Tibial artery (tissue), 4 donors: ENCODE measurements at regions not wholly inside any gene's neighbourhood (a gene's known extent, or its start where the extent isn't known, plus 50 kb on each side); places are given as distances from the start of the nearest gene placed in this dataset.

Source experiments
- DNase-seq, 2 donors: peaks; one replicate each; pipeline ENCODE4 v3.0.0-alpha.2; 2019
- H3K27ac ChIP-seq, 2 donors: fragments of 200-600 bp; sonication (generic) in 1 of 2; 1 replicate in 1 of 2; 2 replicates in 1 of 2; pipeline ENCODE4 v1.5.1; 2018 to 2019; ENCODE audit warnings: mild to moderate bottlenecking in 1 of 2
- H3K27me3 ChIP-seq, 2 donors: fragments of 200-600 bp; sonication (generic) in 1 of 2; one replicate each; pipeline versions ENCODE4 v1.5.1 to v1.6.0; 2016 to 2019
- H3K36me3 ChIP-seq, 3 donors: fragments of 200-600 bp; sonication (generic) in 2 of 3; one replicate each; pipeline ENCODE4 v1.5.1; 2016 to 2019; ENCODE audit warnings: mild to moderate bottlenecking in 2 of 3
- H3K4me1 ChIP-seq, 4 donors: fragments of 200-600 bp; sonication (generic) in 2 of 4; 1 replicate in 3 of 4; 2 replicates in 1 of 4; pipeline ENCODE4 v1.5.1; 2016 to 2019
- H3K4me3 ChIP-seq, 2 donors: fragments of 200-600 bp; sonication (generic) in 1 of 2; 1 replicate in 1 of 2; 2 replicates in 1 of 2; pipeline ENCODE4 v1.5.1; 2018 to 2019; ENCODE audit warnings: mild to moderate bottlenecking in 2 of 2
- H3K9me3 ChIP-seq, 3 donors: fragments of 200-600 bp; sonication (generic) in 1 of 3; one replicate each; pipeline ENCODE4 v1.5.1; 2016 to 2019
- intact Hi-C: fragments of 100-400 bp; cut with DNase I; formaldehyde crosslinking; loops from one replicate; pipeline ENCODE4 v1.15.0; 2023; ENCODE audit warnings: low total_unique reads
- TF ChIP-seq, protein P1 (sequence below), 2 experiments: fragments of 200-600 bp in 1 of 2; fragments of 450-650 bp in 1 of 2; IDR thresholded peaks; one replicate each; pipeline ENCODE4 v1.5.1; 2017 to 2019; ENCODE audit warnings: antibody characterized with exemption in 2 of 2, mild to moderate bottlenecking in 1 of 2, moderate library complexity in 1 of 2

DNA sequence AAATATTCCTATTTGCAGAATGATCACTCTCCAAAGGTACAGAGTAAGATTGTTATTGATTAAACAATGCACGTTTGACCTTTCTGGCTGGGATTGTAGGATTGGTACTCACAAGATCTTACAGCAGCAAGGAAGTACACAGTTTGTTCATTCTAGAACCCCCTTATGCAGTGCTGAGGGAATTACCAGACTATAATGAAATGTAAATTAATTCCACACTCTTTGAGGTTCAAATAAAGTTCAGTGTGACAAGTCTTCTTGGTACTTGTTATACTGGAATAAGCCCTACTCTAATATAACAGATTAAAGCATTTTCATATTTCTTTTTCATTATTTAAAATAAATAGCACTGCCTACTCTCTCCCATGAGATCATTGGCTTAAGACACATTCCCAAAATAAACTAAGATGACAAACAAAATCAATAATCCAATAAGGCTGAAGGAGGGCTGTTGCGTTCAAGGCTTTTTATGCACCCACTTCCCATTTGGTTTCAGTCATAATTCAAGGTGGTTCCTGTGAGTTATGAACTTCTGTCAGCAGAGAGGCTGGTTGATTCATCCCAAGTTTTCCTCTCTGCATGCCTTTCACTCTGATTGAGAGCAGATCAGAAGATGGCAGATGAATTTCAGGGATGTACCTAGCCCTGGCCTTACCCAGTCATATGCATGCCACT is 881.5 kb downstream of the C6orf118 start:
- H3K36me3 ChIP-seq = no peaks in the 10 kb centered on the region
- no peak overlapping the region for H3K27ac ChIP-seq
- TF ChIP-seq, protein P1, sequence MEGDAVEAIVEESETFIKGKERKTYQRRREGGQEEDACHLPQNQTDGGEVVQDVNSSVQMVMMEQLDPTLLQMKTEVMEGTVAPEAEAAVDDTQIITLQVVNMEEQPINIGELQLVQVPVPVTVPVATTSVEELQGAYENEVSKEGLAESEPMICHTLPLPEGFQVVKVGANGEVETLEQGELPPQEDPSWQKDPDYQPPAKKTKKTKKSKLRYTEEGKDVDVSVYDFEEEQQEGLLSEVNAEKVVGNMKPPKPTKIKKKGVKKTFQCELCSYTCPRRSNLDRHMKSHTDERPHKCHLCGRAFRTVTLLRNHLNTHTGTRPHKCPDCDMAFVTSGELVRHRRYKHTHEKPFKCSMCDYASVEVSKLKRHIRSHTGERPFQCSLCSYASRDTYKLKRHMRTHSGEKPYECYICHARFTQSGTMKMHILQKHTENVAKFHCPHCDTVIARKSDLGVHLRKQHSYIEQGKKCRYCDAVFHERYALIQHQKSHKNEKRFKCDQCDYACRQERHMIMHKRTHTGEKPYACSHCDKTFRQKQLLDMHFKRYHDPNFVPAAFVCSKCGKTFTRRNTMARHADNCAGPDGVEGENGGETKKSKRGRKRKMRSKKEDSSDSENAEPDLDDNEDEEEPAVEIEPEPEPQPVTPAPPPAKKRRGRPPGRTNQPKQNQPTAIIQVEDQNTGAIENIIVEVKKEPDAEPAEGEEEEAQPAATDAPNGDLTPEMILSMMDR (IDR thresholded peaks at IDR 0.05) = no peak
- H3K27me3 ChIP-seq = no peaks in the 10 kb centered on the region
- no peak for DNase-seq
- no peak overlapping the region for H3K4me3 ChIP-seq
- peaks cover 0 to 2% (median 0%) of the 10 kb centered on the region in 3 donors for H3K9me3 ChIP-seq
- intact Hi-C loops = no loop called here
- no peaks in the 10 kb centered on the region for H3K4me1 ChIP-seq

DNA sequence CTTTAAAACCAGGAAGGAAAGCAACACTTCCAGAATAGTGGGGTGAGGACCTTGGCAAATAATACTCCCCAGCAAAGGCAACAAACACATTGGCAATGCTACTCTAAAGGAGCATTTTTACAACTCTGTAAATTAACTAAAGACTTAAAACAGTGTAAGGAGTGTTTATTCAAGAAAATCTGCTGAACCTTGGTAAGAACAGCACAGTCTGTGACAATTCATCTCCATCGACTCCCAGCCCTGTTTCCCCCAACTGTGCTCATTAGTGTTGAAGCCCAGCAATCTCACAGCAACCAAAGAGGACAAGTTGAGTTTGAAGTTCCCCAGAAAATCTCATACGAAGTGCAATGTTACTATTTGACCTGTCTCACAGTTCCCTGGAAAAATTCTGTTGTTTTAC is 884.9 kb downstream of the C6orf118 start:
- DNase-seq = no peak
- H3K4me1 ChIP-seq = no peaks in the 10 kb centered on the region
- no peaks in the 10 kb centered on the region for H3K36me3 ChIP-seq
- no peaks in the 10 kb centered on the region for H3K27me3 ChIP-seq
- H3K27ac ChIP-seq = no peak overlapping the region
- intact Hi-C loops = no loop called here
- peaks cover 0 to 12% (median 0%) of the 10 kb centered on the region in 3 donors for H3K9me3 ChIP-seq
- H3K4me3 ChIP-seq = no peak overlapping the region
- TF ChIP-seq, protein P1 (IDR thresholded peaks at IDR 0.05) = no peak

DNA sequence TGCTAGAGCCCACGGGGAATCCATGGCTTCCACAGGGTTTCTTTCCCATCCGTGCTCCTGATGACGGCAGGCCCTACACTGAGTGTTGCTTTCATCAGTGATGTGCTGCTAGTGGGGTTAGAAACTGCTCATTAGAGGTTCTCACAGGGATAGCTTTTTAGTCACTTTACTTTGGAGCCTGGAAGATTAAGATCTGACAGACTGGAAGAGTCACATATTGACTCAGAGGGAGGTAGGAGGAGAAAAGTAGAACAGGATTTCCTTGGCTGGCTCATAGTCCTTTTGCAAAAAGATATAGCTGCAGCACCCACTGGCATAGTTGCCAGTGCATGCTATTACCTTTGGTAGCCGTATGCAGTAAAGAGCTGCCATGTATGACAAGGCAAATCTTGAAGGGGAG is 890.3 kb downstream of the C6orf118 start:
- H3K4me3 ChIP-seq = no peak overlapping the region
- no peak for DNase-seq
- intact Hi-C loops = no loop called here
- H3K4me1 ChIP-seq = no peaks in the 10 kb centered on the region
- H3K27me3 ChIP-seq = no peaks in the 10 kb centered on the region
- H3K36me3 ChIP-seq = no peaks in the 10 kb centered on the region
- H3K9me3 ChIP-seq = peaks cover 0 to 12% (median 0%) of the 10 kb centered on the region in 3 donors
- no peak overlapping the region for H3K27ac ChIP-seq
- TF ChIP-seq, protein P1 (IDR thresholded peaks at IDR 0.05) = no peak

DNA sequence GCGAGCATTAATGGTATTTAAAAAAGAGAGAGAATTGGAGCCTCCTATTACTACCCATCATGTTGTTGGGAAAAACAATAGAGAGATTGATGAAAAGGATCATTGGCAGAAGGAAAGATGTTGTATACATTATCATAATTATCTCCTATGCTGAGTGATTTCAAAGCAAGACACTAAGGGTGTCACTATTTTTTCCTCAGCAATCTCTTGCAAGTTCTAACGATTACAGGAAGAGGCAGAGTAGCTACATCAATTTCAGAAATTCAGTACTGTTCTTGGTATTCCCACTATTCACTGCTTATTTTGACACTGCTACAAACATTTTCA is 891.2 kb downstream of the C6orf118 start:
- Histone ChIP-seq H3K9me3 (peaks cover 0 to 12% (median 0%) of the 10 kb centered on the region in 3 donors), H3K4me3 (no peak overlapping the region), H3K4me1 (no peaks in the 10 kb centered on the region), H3K36me3 (no peaks in the 10 kb centered on the region), H3K27ac (no peak overlapping the region), H3K27me3 (no peaks in the 10 kb centered on the region)
- TF ChIP-seq, protein P1 (IDR thresholded peaks at IDR 0.05) = no peak
- DNase-seq = no peak
- intact Hi-C loops = no loop called here

DNA sequence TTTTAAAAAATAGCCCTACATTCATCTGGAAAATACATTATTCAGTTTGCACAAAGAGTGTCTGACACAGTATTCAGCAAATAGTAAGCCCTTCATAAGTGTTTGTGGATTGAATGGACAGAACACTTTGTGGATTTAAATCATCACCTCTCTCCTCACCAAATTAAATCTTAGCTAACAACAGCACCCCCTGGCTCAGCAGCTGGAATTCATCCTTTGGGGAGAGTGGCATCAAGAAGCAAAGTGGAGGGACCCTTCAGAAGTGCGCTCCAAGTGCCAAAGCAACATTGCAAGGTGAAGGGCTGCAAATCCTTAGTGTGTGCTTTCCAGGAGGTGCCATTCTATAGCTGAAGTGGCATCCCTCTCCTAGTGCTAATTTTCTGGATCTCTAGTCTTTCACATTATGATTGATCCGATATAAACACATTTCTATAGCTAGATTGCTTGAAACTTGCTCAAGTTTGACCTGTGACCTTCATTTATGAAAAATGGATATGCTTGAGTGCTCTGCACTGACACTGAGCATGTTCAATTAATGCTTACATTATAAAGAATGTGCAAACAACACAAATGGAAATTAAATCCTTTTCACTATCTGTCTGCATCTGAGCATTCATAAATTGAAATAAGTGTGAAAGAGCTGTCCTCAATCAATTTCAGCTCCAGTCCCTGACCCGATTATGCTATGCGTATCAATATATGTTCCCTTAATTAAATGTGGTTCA is 891.7 kb downstream of the C6orf118 start:
- no peak overlapping the region for H3K27ac ChIP-seq
- TF ChIP-seq, protein P1 (IDR thresholded peaks at IDR 0.05) = no peak
- DNase-seq = no peak

More for the DNA sequence above, 891.7 kb downstream of the C6orf118 start:
- Histone ChIP-seq H3K36me3 (no peaks in the 10 kb centered on the region), H3K9me3 (peaks cover 0 to 8% (median 0%) of the 10 kb centered on the region in 3 donors), H3K4me3 (no peak overlapping the region), H3K4me1 (no peaks in the 10 kb centered on the region), H3K27me3 (no peaks in the 10 kb centered on the region)
- intact Hi-C loops = no loop called here
